H1 (cell line): ENCODE measurements at regions not wholly inside any gene's neighbourhood (a gene's known extent, or its start where the extent isn't known, plus 50 kb on each side); places are given as distances from the start of the nearest gene placed in this dataset.
A peak's percentile ranks its signal among the peaks of the same experiment; 100 is the strongest.

Source experiments
- CTCF ChIA-PET: fragments of 300-600 bp; sonication (Branson Sonifier 250); formaldehyde crosslinking; loops from one replicate; lab custom pipeline; 2021; ENCODE audit not compliant: partially characterized antibody; lab: Charles Lee
- POLR2A ChIA-PET: fragments of 300-600 bp; sonication (Branson Sonifier 250); formaldehyde crosslinking; loops from one replicate; lab custom pipeline; 2021; ENCODE audit warnings: inconsistent platforms; ENCODE audit not compliant: partially characterized antibody; lab: Charles Lee
- DNase-seq, 2 experiments: peaks; one replicate each; pipeline versions ENCODE4 v3.0.0 to v3.0.0-alpha.2; 2010 to 2022; ENCODE audit warnings: low spot score in 2 of 2, low read depth in 1 of 2, mixed read lengths in 1 of 2
- FAIRE-seq: peaks from 2 replicates; lab custom pipeline; 2011; peaks lifted over from hg19 to GRCh38; lab: Jason Lieb, UNC
- H2AFZ ChIP-seq: 2 replicates; pipeline ENCODE4 v1.8.1; 2012; ENCODE audit warnings: low read length, inconsistent platforms
- H2AK5ac ChIP-seq: 2 replicates; pipeline ENCODE4 v1.6.1; 2013; ENCODE audit warnings: low read depth, low read length
- H2BK120ac ChIP-seq: replicated peaks from 2 replicates; pipeline ENCODE3; 2013; ENCODE audit warnings: low read depth, low read length, inconsistent platforms
- H2BK12ac ChIP-seq: 2 replicates; pipeline ENCODE4 v1.6.1; 2013; ENCODE audit warnings: low read depth, low read length
- H2BK15ac ChIP-seq: 2 replicates; pipeline ENCODE4 v1.6.1; 2013; ENCODE audit warnings: low read length
- H2BK20ac ChIP-seq: 2 replicates; pipeline ENCODE4 v1.6.1; 2013; ENCODE audit warnings: low read length
- H2BK5ac ChIP-seq: 2 replicates; pipeline ENCODE4 v1.6.1; 2013; ENCODE audit warnings: low read depth, low read length
- H3K14ac ChIP-seq: 2 replicates; pipeline ENCODE4 v1.6.1; 2013; ENCODE audit warnings: inconsistent platforms; ENCODE audit not compliant: insufficient read length
- H3K18ac ChIP-seq: 2 replicates; pipeline ENCODE4 v1.6.1; 2013; ENCODE audit warnings: low read length; ENCODE audit errors: extremely low read depth
- H3K23ac ChIP-seq: 2 replicates; pipeline ENCODE4 v1.6.1; 2013; ENCODE audit warnings: inconsistent platforms; ENCODE audit not compliant: insufficient read length
- H3K23me2 ChIP-seq: 2 replicates; pipeline ENCODE4 v1.6.1; 2013; ENCODE audit warnings: low read depth, low read length
- H3K27ac ChIP-seq: 2 replicates; pipeline ENCODE4 v1.6.1; 2011; ENCODE audit warnings: low read depth, low read length, inconsistent platforms
- H3K27me3 ChIP-seq, 4 experiments: replicated peaks in 1 of 4; 1 replicate in 1 of 4; 2 replicates in 3 of 4; pipeline versions ENCODE4 v1.6.1 to v1.8.1; 2011 to 2013; ENCODE audit warnings: low read length in 3 of 4, mild to moderate bottlenecking in 3 of 4, inconsistent platforms in 2 of 4, mixed read lengths in 2 of 4, moderate library complexity in 1 of 4; ENCODE audit not compliant: control insufficient read depth in 3 of 4, insufficient read depth in 3 of 4; ENCODE audit errors: extremely low read depth in 1 of 4
- H3K36me3 ChIP-seq, 4 experiments: 2 replicates each; pipeline versions ENCODE4 v1.6.1 to v1.8.1; 2011 to 2013; ENCODE audit warnings: mild to moderate bottlenecking in 4 of 4, low read length in 3 of 4, moderate library complexity in 2 of 4, control low read depth in 1 of 4, inconsistent platforms in 1 of 4; ENCODE audit not compliant: insufficient read depth in 4 of 4, control insufficient read depth in 2 of 4
- H3K4ac ChIP-seq: replicated peaks from 2 replicates; pipeline ENCODE3; 2013; ENCODE audit warnings: low read length, low read depth, mixed read lengths, inconsistent platforms; ENCODE audit not compliant: insufficient read length
- H3K4me1 ChIP-seq, 4 experiments: replicated peaks in 1 of 4; 1 replicate in 1 of 4; 2 replicates in 3 of 4; pipeline versions ENCODE4 v1.6.1 to v1.8.1; 2011 to 2013; ENCODE audit warnings: low read length in 3 of 4, inconsistent platforms in 2 of 4, mixed read lengths in 1 of 4; ENCODE audit not compliant: insufficient read depth in 4 of 4, control insufficient read depth in 3 of 4
- H3K4me2 ChIP-seq, 2 experiments: 2 replicates each; pipeline versions ENCODE4 v1.6.1 to v1.8.1; 2011 to 2013; ENCODE audit warnings: low read depth in 2 of 2, low read length in 2 of 2, control low read depth in 1 of 2, inconsistent platforms in 1 of 2, mild to moderate bottlenecking in 1 of 2; ENCODE audit not compliant: insufficient read depth in 1 of 2
- H3K4me3 ChIP-seq, 4 experiments: fragments of 200-600, 300-600 bp in 1 of 4; sonication (generic), shearing (Covaris generic), sonication (Bioruptor Twin) in 1 of 4; 2 replicates each; pipeline versions ENCODE4 v1.5.1 to v1.8.1; 2011 to 2016; ENCODE audit warnings: low read length in 4 of 4, low read depth in 3 of 4, control low read depth in 2 of 4, inconsistent platforms in 2 of 4, mild to moderate bottlenecking in 2 of 4, mixed read lengths in 1 of 4, moderate library complexity in 1 of 4; ENCODE audit not compliant: insufficient read depth in 2 of 4; ENCODE audit errors: extremely low read depth in 1 of 4
- H3K56ac ChIP-seq: replicated peaks from 2 replicates; pipeline ENCODE3; 2013; ENCODE audit warnings: low read depth, mild to moderate bottlenecking, mixed read lengths, low read length, inconsistent platforms; ENCODE audit not compliant: insufficient read length
- H3K79me1 ChIP-seq: 2 replicates; pipeline ENCODE4 v1.6.1; 2013; ENCODE audit warnings: low read depth, low read length, control low read depth
- H3K79me2 ChIP-seq, 2 experiments: 2 replicates each; pipeline versions ENCODE4 v1.6.1 to v1.8.1; 2012 to 2013; ENCODE audit warnings: low read length in 2 of 2, mild to moderate bottlenecking in 2 of 2, inconsistent platforms in 1 of 2; ENCODE audit not compliant: insufficient read depth in 2 of 2, control insufficient read depth in 1 of 2
- H3K9ac ChIP-seq, 4 experiments: replicated peaks in 1 of 4; 1 replicate in 1 of 4; 2 replicates in 3 of 4; pipeline versions ENCODE4 v1.6.1 to v1.8.1; 2011 to 2013; ENCODE audit warnings: low read depth in 3 of 4, low read length in 3 of 4, control low read depth in 2 of 4, mild to moderate bottlenecking in 2 of 4, moderate library complexity in 2 of 4, inconsistent platforms in 1 of 4; ENCODE audit errors: extremely low read depth in 1 of 4
- H3K9me3 ChIP-seq, 2 experiments: 2 replicates each; pipeline versions ENCODE4 v1.6.1 to v1.8.1; 2012 to 2013; ENCODE audit warnings: mild to moderate bottlenecking in 2 of 2, moderate library complexity in 2 of 2, control low read depth in 1 of 2, inconsistent platforms in 1 of 2, low read depth in 1 of 2, low read length in 1 of 2, mixed read lengths in 1 of 2; ENCODE audit not compliant: insufficient read depth in 2 of 2
- H4K20me1 ChIP-seq, 2 experiments: replicated peaks in 1 of 2; 2 replicates each; pipeline versions ENCODE3 to v1.8.1; 2011 to 2013; ENCODE audit warnings: inconsistent platforms in 2 of 2, low read length in 2 of 2, mild to moderate bottlenecking in 1 of 2; ENCODE audit not compliant: insufficient read depth in 2 of 2, control insufficient read depth in 1 of 2
- H4K5ac ChIP-seq: 2 replicates; pipeline ENCODE4 v1.6.1; 2013; ENCODE audit warnings: low read length, low read depth, mixed read lengths, inconsistent platforms; ENCODE audit not compliant: insufficient read length
- H4K8ac ChIP-seq: 2 replicates; pipeline ENCODE4 v1.8.0; 2013; ENCODE audit warnings: mild to moderate bottlenecking, moderate library complexity, low read length, inconsistent platforms; ENCODE audit not compliant: insufficient read depth; ENCODE audit errors: extremely low read depth
- H4K91ac ChIP-seq: replicated peaks from 2 replicates; pipeline ENCODE3; 2013; ENCODE audit warnings: low read length, mixed read lengths, inconsistent platforms; ENCODE audit not compliant: insufficient read length
- ATF3 ChIP-seq: IDR thresholded peaks from 2 replicates; pipeline ENCODE4 v1.6.1; 2011; ENCODE audit warnings: low read depth, mild to moderate bottlenecking, low read length; ENCODE audit not compliant: insufficient read depth
- CHD1 ChIP-seq: IDR thresholded peaks from 2 replicates; pipeline ENCODE4 v1.6.1; 2012; ENCODE audit warnings: low read depth, low read length, improper control_type of control experiment
- CTCF ChIP-seq, 3 experiments: IDR thresholded peaks; 1 replicate in 2 of 3; 2 replicates in 1 of 3; pipeline versions ENCODE4 v1.5.1 to v1.6.1; 2011; ENCODE audit warnings: low read length in 3 of 3, mild to moderate bottlenecking in 3 of 3, inconsistent platforms in 2 of 3, low read depth in 1 of 3, moderate library complexity in 1 of 3; ENCODE audit not compliant: insufficient read depth in 1 of 3; ENCODE audit errors: control extremely low read depth in 1 of 3
- EZH2 ChIP-seq: fragments of 200-600 bp; sonication (generic); IDR thresholded peaks from 2 replicates; pipeline ENCODE4 v1.7.1; 2012; ENCODE audit warnings: low read depth, mild to moderate bottlenecking, moderate library complexity, low read length, inconsistent platforms; ENCODE audit not compliant: severe bottlenecking
- JUN ChIP-seq: IDR thresholded peaks from 2 replicates; pipeline ENCODE4 v1.6.1; 2011; ENCODE audit warnings: low read depth, mild to moderate bottlenecking, improper control_type of control experiment, low read length
- JUND ChIP-seq: IDR thresholded peaks from 2 replicates; pipeline ENCODE4 v1.6.1; 2011; ENCODE audit warnings: mild to moderate bottlenecking, improper control_type of control experiment, low read length
- NRF1 ChIP-seq: IDR thresholded peaks from 2 replicates; pipeline ENCODE4 v1.6.1; 2011; ENCODE audit warnings: mild to moderate bottlenecking, low read depth, low read length, improper control_type of control experiment
- POLR2AphosphoS5 ChIP-seq: IDR thresholded peaks from 2 replicates; pipeline ENCODE4 v1.6.1; 2011; ENCODE audit warnings: low read depth, low read length
- RXRA ChIP-seq: IDR thresholded peaks from 2 replicates; pipeline ENCODE4 v1.6.1; 2011; ENCODE audit warnings: low read depth, mild to moderate bottlenecking, low read length, moderate library complexity; ENCODE audit not compliant: insufficient read depth
- ZNF274 ChIP-seq: IDR thresholded peaks from 2 replicates; pipeline ENCODE4 v1.7.0; 2012; ENCODE audit warnings: low read length, borderline replicate concordance; ENCODE audit errors: extremely low read depth
- WGBS, 2 experiments: shearing (Covaris generic) in 1 of 2; methylation state at CpG; one replicate each; pipeline versions ENCODE4 v1.1.6 to v1.1.7; 2013 to 2015; ENCODE audit warnings: low lambda C conversion rate in 2 of 2, mixed read lengths in 2 of 2, inconsistent platforms in 1 of 2, low coverage in 1 of 2, missing lambda C conversion rate in 1 of 2; ENCODE audit not compliant: insufficient replicate concordance in 2 of 2, insufficient coverage in 1 of 2, insufficient read length in 1 of 2; ENCODE audit errors: extremely low coverage in 1 of 2, missing lambda C conversion rate in 1 of 2; 5-methylcytosine and 5-hydroxymethylcytosine counted together

GRCh38 chr7:156156734-156157408 is 344.6 kb upstream of the SHH start:
- Histone ChIP-seq H3K4me2 (no peak overlapping the region), H4K8ac (no peak overlapping the region), H3K79me2 (no peaks in the 10 kb centered on the region), H3K27ac (no peak overlapping the region), H2AFZ (0 out of 2 replicates have a peak overlapping the region, but pooled peaks have one; percentile 86), H2BK120ac (no peak overlapping the region), H3K9me3 (peaks cover 0 to 2% of the 10 kb centered on the region in 2 experiments; a peak in 1 of 4 replicates), H4K91ac (no peak overlapping the region), H3K14ac (no peak overlapping the region), H2AK5ac (no peak overlapping the region), H3K23me2 (no peaks in the 10 kb centered on the region), H2BK5ac (no peak overlapping the region), H3K23ac (no peak overlapping the region), H3K4me1 (no peaks in the 10 kb centered on the region), H2BK20ac (no peak overlapping the region), H4K20me1 (no peaks in the 10 kb centered on the region), H2BK12ac (no peak overlapping the region), H3K4me3 (no peak overlapping the region), H3K79me1 (no peaks in the 10 kb centered on the region), H4K5ac (no peak overlapping the region), H2BK15ac (no peak overlapping the region), H3K36me3 (no peaks in the 10 kb centered on the region), H3K9ac (no peak overlapping the region), H3K56ac (no peak overlapping the region), H3K4ac (no peak overlapping the region), H3K27me3 (0 out of 7 replicates have a peak, but pooled peaks cover 0 to 2% (median 0%) of the 10 kb centered on the region in 4 experiments), H3K18ac (no peak overlapping the region)
- WGBS, 2 experiments = 74% methylated on average over 20 of the region's 20 CpGs; no CpG with 5 or more reads in 1 of the 2 experiments
- ChIA-PET CTCF (interaction anchor here (0.6 to 1.5 kb wide), 12 partner anchors 8 to 353 kb away, joined by 3 to 4 read pairs (median 3); no protein-coding TSS in a partner anchor), POLR2A (no interaction called here)
- DNase-seq (peak; percentile 19 to 75), FAIRE-seq (no peak)
- TF ChIP-seq POLR2AphosphoS5 = no peak
- TF ChIP-seq JUN = no peak
- no peak for TF ChIP-seq EZH2
- peak; percentile 55 to 57 (median 56) for TF ChIP-seq CTCF (IDR thresholded peaks at IDR 0.05; ENCODE audit: control extremely low read depth in 1 of 3, insufficient read depth in 1 of 3, low read depth in 1 of 3, low read length in 3 of 3)
- no peak for TF ChIP-seq RXRA
- TF ChIP-seq CHD1 = no peak
- TF ChIP-seq JUND = no peak
- no peak for TF ChIP-seq ZNF274
- no peak for TF ChIP-seq NRF1
- TF ChIP-seq ATF3 = no peak
